ENCODE measurements at regions not wholly inside any gene's neighbourhood (a gene's known extent, or its start where the extent isn't known, plus 50 kb on each side); places are given as distances from the start of the nearest gene placed in this dataset.
"Not testable (repeated sequence)": the region's sequence is repeated elsewhere in the genome, so short reads cannot be mapped to it uniquely, and the experiment has no call there.

GRCh38 chr6:113754291-113754690 is 102.9 kb upstream of the MARCKS start:
- no peak for DNase-seq

- no peak for DNase-seq
Measured at GRCh38 chr6:113755449-113756289, 101.5 kb upstream of the MARCKS start.

- no peak for DNase-seq
Measured at GRCh38 chr6:113756290-113756665, 100.9 kb upstream of the MARCKS start.

GRCh38 chr6:113758214-113758613 is 98.9 kb upstream of the MARCKS start:
- no peak for DNase-seq

- DNase-seq, result no peak
Measured at GRCh38 chr6:113758826-113759574, 98.1 kb upstream of the MARCKS start.

- DNase-seq, result no peak
Measured at GRCh38 chr6:113762641-113763040, 94.5 kb upstream of the MARCKS start.

- DNase-seq, result no peak
Measured at GRCh38 chr6:113763311-113763766, 93.8 kb upstream of the MARCKS start.

GRCh38 chr6:113763876-113764275 is 93.3 kb upstream of the MARCKS start:
- no peak for DNase-seq

GRCh38 chr6:113765909-113766308 is 91.2 kb upstream of the MARCKS start:
- DNase-seq, result no peak

GRCh38 chr6:113767985-113768384 is 89.2 kb upstream of the MARCKS start:
- no peak for DNase-seq

- DNase-seq, result no peak
Measured at GRCh38 chr6:113772961-113773360, 84.2 kb upstream of the MARCKS start.

GRCh38 chr6:113774127-113774825 is 82.9 kb upstream of the MARCKS start:
- no peak for DNase-seq

- DNase-seq, result no peak
Measured at GRCh38 chr6:113776998-113777397, 80.1 kb upstream of the MARCKS start.

- no peak for DNase-seq
Measured at GRCh38 chr6:113777601-113778000, 79.5 kb upstream of the MARCKS start.

GRCh38 chr6:113779656-113780055 is 77.5 kb upstream of the MARCKS start:
- no peak for DNase-seq

GRCh38 chr6:113782636-113783035 is 74.5 kb upstream of the MARCKS start:
- DNase-seq, result no peak

- no peak for DNase-seq
Measured at GRCh38 chr6:113786168-113786567, 71.0 kb upstream of the MARCKS start.

- no peak for DNase-seq
Measured at GRCh38 chr6:113788586-113788985, 68.6 kb upstream of the MARCKS start.

GRCh38 chr6:113791225-113791624 is 65.9 kb upstream of the MARCKS start:
- DNase-seq, result not testable (repeated sequence)

GRCh38 chr6:113795371-113795770 is 61.8 kb upstream of the MARCKS start:
- not testable (repeated sequence) for DNase-seq

- no peak for DNase-seq
Measured at GRCh38 chr6:113796038-113796437, 61.1 kb upstream of the MARCKS start.

GRCh38 chr6:113802779-113803178 is 54.4 kb upstream of the MARCKS start:
- no peak for DNase-seq

- DNase-seq, result no peak
Measured at GRCh38 chr6:113805173-113805790, 51.9 kb upstream of the MARCKS start.

Measured in NCI-H510A (cell line).